Mammary epithelial cell (primary cell): ENCODE measurements at regions not wholly inside any gene's neighbourhood (a gene's known extent, or its start where the extent isn't known, plus 50 kb on each side); places are given as distances from the start of the nearest gene placed in this dataset.

Experiments used
- EZH2 ChIP-seq: IDR thresholded peaks from 2 replicates; pipeline ENCODE4 v1.6.1; 2012; ENCODE audit warnings: low read length, inconsistent platforms, borderline replicate concordance
- TF ChIP-seq, protein P1 (sequence below), 2 donors: IDR thresholded peaks in 1 of 2; conservative IDR thresholded peaks in 1 of 2; 2 replicates each; pipeline ENCODE4 v1.5.1; 2011 to 2012; ENCODE audit warnings: inconsistent platforms in 2 of 2, low read length in 2 of 2, mild to moderate bottlenecking in 2 of 2, control low read depth in 1 of 2, low read depth in 1 of 2; ENCODE audit not compliant: insufficient read depth in 1 of 2; ENCODE audit errors: extremely low read depth in 1 of 2

DNA sequence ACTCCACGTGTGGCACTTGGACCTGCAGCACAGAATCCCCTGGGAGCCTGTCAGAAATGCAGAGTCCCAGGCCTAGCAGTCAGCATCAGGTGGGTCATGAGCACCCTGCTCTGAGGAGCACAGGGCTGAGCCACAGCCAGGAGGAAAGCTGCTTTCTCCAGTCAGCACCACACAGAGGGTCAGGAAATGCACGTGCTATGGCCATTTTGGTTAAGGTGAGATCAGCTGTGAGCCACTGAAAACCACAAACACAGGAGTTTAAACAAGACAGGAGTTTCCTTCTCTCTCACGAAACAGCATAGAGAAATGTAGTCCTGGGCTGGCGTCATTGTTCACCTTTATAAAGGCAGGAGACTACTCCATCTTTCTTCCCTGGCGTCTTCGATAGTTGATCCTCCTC, 204.5 kb upstream of the SFSWAP start:
- TF ChIP-seq, protein P1, sequence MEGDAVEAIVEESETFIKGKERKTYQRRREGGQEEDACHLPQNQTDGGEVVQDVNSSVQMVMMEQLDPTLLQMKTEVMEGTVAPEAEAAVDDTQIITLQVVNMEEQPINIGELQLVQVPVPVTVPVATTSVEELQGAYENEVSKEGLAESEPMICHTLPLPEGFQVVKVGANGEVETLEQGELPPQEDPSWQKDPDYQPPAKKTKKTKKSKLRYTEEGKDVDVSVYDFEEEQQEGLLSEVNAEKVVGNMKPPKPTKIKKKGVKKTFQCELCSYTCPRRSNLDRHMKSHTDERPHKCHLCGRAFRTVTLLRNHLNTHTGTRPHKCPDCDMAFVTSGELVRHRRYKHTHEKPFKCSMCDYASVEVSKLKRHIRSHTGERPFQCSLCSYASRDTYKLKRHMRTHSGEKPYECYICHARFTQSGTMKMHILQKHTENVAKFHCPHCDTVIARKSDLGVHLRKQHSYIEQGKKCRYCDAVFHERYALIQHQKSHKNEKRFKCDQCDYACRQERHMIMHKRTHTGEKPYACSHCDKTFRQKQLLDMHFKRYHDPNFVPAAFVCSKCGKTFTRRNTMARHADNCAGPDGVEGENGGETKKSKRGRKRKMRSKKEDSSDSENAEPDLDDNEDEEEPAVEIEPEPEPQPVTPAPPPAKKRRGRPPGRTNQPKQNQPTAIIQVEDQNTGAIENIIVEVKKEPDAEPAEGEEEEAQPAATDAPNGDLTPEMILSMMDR (conservative IDR thresholded peaks at IDR 0.05 in 1 of 2, IDR thresholded peaks at IDR 0.05 in 1 of 2; ENCODE audit: extremely low read depth in 1 of 2, insufficient read depth in 1 of 2, low read depth in 1 of 2, low read length in 2 of 2) = no peak
- no peak for TF ChIP-seq EZH2
